NCI-H1417 treated with DMSO at 0.1 percent for 48 hours (cell line): ENCODE measurements at regions not wholly inside any gene's neighbourhood (a gene's known extent, or its start where the extent isn't known, plus 50 kb on each side); places are given as distances from the start of the nearest gene placed in this dataset.
"Not testable (repeated sequence)": the region's sequence is repeated elsewhere in the genome, so short reads cannot be mapped to it uniquely, and the experiment has no call there.

Source experiments
- DNase-seq: peaks from one replicate; lab custom pipeline; 2025; lab: John Stamatoyannopoulos, UW

- DNase-seq = no peak
Measured at GRCh38 chr3:27779176-27779575, 57.1 kb upstream of the EOMES start.

- no peak for DNase-seq
Measured at GRCh38 chr3:27789420-27789819, 67.3 kb upstream of the EOMES start.

- no peak for DNase-seq
Measured at GRCh38 chr3:27791956-27792355, 69.8 kb upstream of the EOMES start.

- no peak for DNase-seq
Measured at GRCh38 chr3:27792869-27793268, 70.7 kb upstream of the EOMES start.

- DNase-seq = no peak
Measured at GRCh38 chr3:27794211-27794610, 72.1 kb upstream of the EOMES start.

- DNase-seq = no peak
Measured at GRCh38 chr3:27796365-27796875, 74.3 kb upstream of the EOMES start.

GRCh38 chr3:27797773-27798172 is 75.7 kb upstream of the EOMES start:
- no peak for DNase-seq

GRCh38 chr3:27800261-27800660 is 78.1 kb upstream of the EOMES start:
- no peak for DNase-seq

GRCh38 chr3:27802425-27802824 is 80.3 kb upstream of the EOMES start:
- DNase-seq = no peak

GRCh38 chr3:27802849-27803248 is 80.7 kb upstream of the EOMES start:
- no peak for DNase-seq

- DNase-seq = no peak
Measured at GRCh38 chr3:27805282-27805681, 83.2 kb upstream of the EOMES start.

- DNase-seq = no peak
Measured at GRCh38 chr3:27813255-27813654, 91.1 kb upstream of the EOMES start.

- DNase-seq = not testable (repeated sequence)
Measured at GRCh38 chr3:27821609-27822008, 99.5 kb upstream of the EOMES start.

- DNase-seq = no peak
Measured at GRCh38 chr3:27824312-27825200, 102.4 kb upstream of the EOMES start.

GRCh38 chr3:27826448-27826847 is 104.3 kb upstream of the EOMES start:
- no peak for DNase-seq

GRCh38 chr3:27827041-27827440 is 104.9 kb upstream of the EOMES start:
- no peak for DNase-seq

- DNase-seq = no peak
Measured at GRCh38 chr3:27840807-27841594, 118.9 kb upstream of the EOMES start.

- DNase-seq = no peak
Measured at GRCh38 chr3:27844052-27844675, 122.0 kb upstream of the EOMES start.

GRCh38 chr3:27847697-27848096 is 125.6 kb upstream of the EOMES start:
- DNase-seq = no peak

- DNase-seq = no peak
Measured at GRCh38 chr3:27848826-27849225, 126.7 kb upstream of the EOMES start.

GRCh38 chr3:27859821-27860220 is 137.7 kb upstream of the EOMES start:
- DNase-seq = no peak
